GM23338 (cell line): ENCODE measurements at regions not wholly inside any gene's neighbourhood (a gene's known extent, or its start where the extent isn't known, plus 50 kb on each side); places are given as distances from the start of the nearest gene placed in this dataset.

Experiments
- ATAC-seq: fragments of 200-7000 bp; cut with Tn5 transposase; 3 replicates; pipeline ENCODE4 v1.9.1; 2020
- DNase-seq: peaks from one replicate; pipeline ENCODE4 v3.0.0-alpha.2; 2015; ENCODE audit warnings: low spot score
- H2AFZ ChIP-seq: fragments of 200-600 bp; sonication (generic); 2 replicates; pipeline ENCODE4 v1.8.0; 2016; ENCODE audit warnings: antibody characterized with exemption, mild to moderate bottlenecking, moderate library complexity
- H3F3A ChIP-seq: fragments of 200-600 bp; sonication (generic); replicated peaks from 2 replicates; pipeline ENCODE4 v1.8.0; 2017; ENCODE audit warnings: antibody characterized with exemption, mixed run types, low read depth
- H3K27ac ChIP-seq: fragments of 200-600 bp; sonication (generic); 2 replicates; pipeline ENCODE4 v1.6.1; 2016; ENCODE audit warnings: low read depth
- H3K27me3 ChIP-seq: fragments of 200-600 bp; sonication (generic); 2 replicates; pipeline ENCODE4 v1.8.0; 2016; ENCODE audit warnings: mild to moderate bottlenecking, mixed run types, moderate library complexity; ENCODE audit not compliant: insufficient read depth
- H3K36me3 ChIP-seq: fragments of 200-600 bp; sonication (generic); 2 replicates; pipeline ENCODE4 v1.8.0; 2016; ENCODE audit warnings: mild to moderate bottlenecking; ENCODE audit not compliant: insufficient read depth
- H3K4me1 ChIP-seq: fragments of 200-600 bp; sonication (generic); 2 replicates; pipeline ENCODE4 v1.8.0; 2016; ENCODE audit warnings: mild to moderate bottlenecking, moderate library complexity; ENCODE audit not compliant: insufficient read depth
- H3K4me2 ChIP-seq: fragments of 200-600 bp; sonication (generic); 2 replicates; pipeline ENCODE4 v1.7.1; 2017; ENCODE audit warnings: mixed run types
- H3K4me3 ChIP-seq: fragments of 200-600 bp; sonication (generic); 2 replicates; pipeline ENCODE4 v1.6.1; 2016; ENCODE audit warnings: mixed run types
- H3K79me2 ChIP-seq: fragments of 200-600 bp; sonication (generic); replicated peaks from 2 replicates; pipeline ENCODE4 v1.8.0; 2017; ENCODE audit warnings: mild to moderate bottlenecking; ENCODE audit not compliant: insufficient read depth
- H3K9me2 ChIP-seq: fragments of 200-600 bp; sonication (generic); 2 replicates; pipeline ENCODE4 v1.8.0; 2017; ENCODE audit not compliant: insufficient read depth
- H4K20me1 ChIP-seq: fragments of 200-600 bp; sonication (generic); replicated peaks from 2 replicates; pipeline ENCODE4 v1.8.0; 2017; ENCODE audit warnings: mild to moderate bottlenecking; ENCODE audit not compliant: insufficient read depth
- H3K27ac Mint-ChIP-seq: 2 replicates; pipeline ENCODE4 v1.8.0; 2020; ENCODE audit warnings: inconsistent platforms, mild to moderate bottlenecking, moderate library complexity, mixed read lengths
- H3K27me3 Mint-ChIP-seq: 3 replicates; pipeline ENCODE4 v1.8.0; 2022; ENCODE audit warnings: low read depth, mild to moderate bottlenecking, moderate library complexity, mixed read lengths, inconsistent platforms; ENCODE audit not compliant: insufficient read depth, poor library complexity
- H3K36me3 Mint-ChIP-seq: 3 replicates; pipeline ENCODE4 v1.8.0; 2021; ENCODE audit warnings: low read depth, mild to moderate bottlenecking, inconsistent platforms, moderate library complexity, mixed read lengths
- H3K4me1 Mint-ChIP-seq: 3 replicates; pipeline ENCODE4 v1.8.0; 2020; ENCODE audit warnings: mild to moderate bottlenecking, inconsistent platforms, mixed read lengths
- H3K4me3 Mint-ChIP-seq: 3 replicates; pipeline ENCODE4 v1.8.0; 2021; ENCODE audit warnings: moderate library complexity, mild to moderate bottlenecking, inconsistent platforms, mixed read lengths
- H3K9me3 Mint-ChIP-seq: 3 replicates; pipeline ENCODE4 v1.8.0; 2020; ENCODE audit warnings: moderate library complexity, mild to moderate bottlenecking, inconsistent platforms, mixed read lengths
- CTCF ChIP-seq, 2 experiments: fragments of 200-600 bp in 1 of 2; sonication (generic) in 1 of 2; conservative IDR thresholded peaks; 2 replicates each; pipeline versions ENCODE4 v1.5.1 to v1.6.1; 2016 to 2017; ENCODE audit warnings: antibody characterized with exemption in 2 of 2, low read depth in 2 of 2, mild to moderate bottlenecking in 2 of 2, moderate library complexity in 1 of 2
- ETS1 ChIP-seq: IDR thresholded peaks from 2 replicates; pipeline ENCODE4 v1.6.1; 2016; ENCODE audit warnings: antibody characterized with exemption
- EZH2 ChIP-seq: fragments of 200-600 bp; sonication (generic); IDR thresholded peaks from one replicate; pipeline ENCODE4 v1.8.0; 2017; ENCODE audit warnings: antibody characterized with exemption, mild to moderate bottlenecking, low read depth; ENCODE audit not compliant: unreplicated experiment
- EZH2phosphoT487 ChIP-seq: fragments of 200-600 bp; sonication (generic); IDR thresholded peaks from one replicate; pipeline ENCODE4 v1.8.1; 2018; ENCODE audit warnings: antibody characterized with exemption; ENCODE audit not compliant: unreplicated experiment
- JUNB ChIP-seq: IDR thresholded peaks from one replicate; pipeline ENCODE4 v1.6.1; 2016; ENCODE audit warnings: antibody characterized with exemption; ENCODE audit not compliant: unreplicated experiment
- NANOG ChIP-seq: IDR thresholded peaks from 2 replicates; pipeline ENCODE4 v1.6.1; 2016; ENCODE audit warnings: antibody characterized with exemption, borderline replicate concordance
- REST ChIP-seq: IDR thresholded peaks from one replicate; pipeline ENCODE4 v1.6.1; 2018; ENCODE audit warnings: antibody characterized with exemption; ENCODE audit not compliant: unreplicated experiment
- STAT1 ChIP-seq: IDR thresholded peaks from one replicate; pipeline ENCODE4 v1.6.1; 2016; ENCODE audit warnings: antibody characterized with exemption; ENCODE audit not compliant: unreplicated experiment
- ZNF114 ChIP-seq: fragments of 250-450 bp; sonication (Bioruptor Pico); IDR thresholded peaks from 2 replicates; pipeline ENCODE4 v1.5.0; 2020; ENCODE audit warnings: mild to moderate bottlenecking, moderate library complexity
- ZNF331 ChIP-seq: fragments of 250-450 bp; sonication (Bioruptor Pico); IDR thresholded peaks from 2 replicates; pipeline ENCODE4 v1.5.0; 2020; ENCODE audit warnings: low read depth, mild to moderate bottlenecking, moderate library complexity

- Histone ChIP-seq H3K4me3 (no peak overlapping the region), H3K4me1 (peaks cover 7% of the 10 kb centered on the region; the same call in 1 of the 2 replicates), H4K20me1 (no peaks in the 10 kb centered on the region), H2AFZ (no peak overlapping the region), H3K36me3 (no peaks in the 10 kb centered on the region), H3K27ac (no peak overlapping the region), H3K9me2 (no peaks in the 10 kb centered on the region), H3K27me3 (no peaks in the 10 kb centered on the region), H3F3A (no peaks in the 10 kb centered on the region), H3K79me2 (no peaks in the 10 kb centered on the region), H3K4me2 (no peak overlapping the region)
- Mint-ChIP-seq H3K36me3 (no peaks in the 10 kb centered on the region), H3K27ac (peak overlapping the region; percentile 50; the same call in 1 of the 2 replicates), H3K4me1 (peaks cover 11% of the 10 kb centered on the region), H3K27me3 (peaks cover 3% of the 10 kb centered on the region), H3K4me3 (no peak overlapping the region), H3K9me3 (no peaks in the 10 kb centered on the region)
- no peak for TF ChIP-seq NANOG
- no peak for TF ChIP-seq EZH2phosphoT487
- no peak for TF ChIP-seq ETS1
- no peak for TF ChIP-seq STAT1
- no peak for TF ChIP-seq EZH2
- no peak for TF ChIP-seq JUNB
- no peak for TF ChIP-seq CTCF (conservative IDR thresholded peaks at IDR 0.05; ENCODE audit: low read depth in 2 of 2)
- no peak for TF ChIP-seq REST
- TF ChIP-seq ZNF331 (CRISPR knock-in tag): no peak
- no peak for TF ChIP-seq ZNF114
- DNase-seq (no peak), ATAC-seq (no peak)
Measured at GRCh38 chr6:134523903-134524650, 206.2 kb upstream of the SGK1 start.
